Activated CD4-positive, alpha-beta T cell treated with anti-CD3 and anti-CD28 coated beads for 36 hours (primary cell): ENCODE measurements at regions not wholly inside any gene's neighbourhood (a gene's known extent, or its start where the extent isn't known, plus 50 kb on each side); places are given as distances from the start of the nearest gene placed in this dataset.

ENCODE experiments used
- ATAC-seq: fragments of 200-7000 bp; cut with Tn5 transposase; one replicate; pipeline ENCODE4 v1.10.0; 2021; ENCODE audit warnings: mild to moderate bottlenecking, moderate library complexity
- CTCF ChIA-PET: fragments of 350-600 bp; sonication (Branson Sonifier 250); formaldehyde crosslinking; loops from one replicate; lab custom pipeline; 2021; ENCODE audit warnings: antibody characterized with exemption; lab: Charles Lee
- POLR2A ChIA-PET: fragments of 350-600 bp; sonication (Branson Sonifier 250); formaldehyde crosslinking; loops from one replicate; lab custom pipeline; 2021; ENCODE audit warnings: antibody characterized with exemption, inconsistent platforms; lab: Charles Lee
- DNase-seq: peaks from one replicate; pipeline ENCODE4 v3.0.0-alpha.2; 2020
- H3K27ac Mint-ChIP-seq: one replicate; pipeline ENCODE4 v1.8.0; 2021; ENCODE audit warnings: mixed read lengths
- H3K27me3 Mint-ChIP-seq: one replicate; pipeline ENCODE4 v1.8.0; 2021; ENCODE audit warnings: mixed read lengths
- H3K36me3 Mint-ChIP-seq: one replicate; pipeline ENCODE4 v1.8.0; 2021; ENCODE audit warnings: low read depth, mixed read lengths
- H3K4me1 Mint-ChIP-seq: one replicate; pipeline ENCODE4 v1.8.0; 2021; ENCODE audit warnings: mixed read lengths
- H3K4me3 Mint-ChIP-seq: one replicate; pipeline ENCODE4 v1.8.0; 2021; ENCODE audit warnings: mild to moderate bottlenecking, moderate library complexity, mixed read lengths
- H3K9me3 Mint-ChIP-seq: one replicate; pipeline ENCODE4 v1.8.0; 2021; ENCODE audit warnings: low read depth, mixed read lengths
- intact Hi-C, 2 experiments: fragments of 100-400 bp; cut with DNase I in 1 of 2; cut with micrococcal nuclease in 1 of 2; formaldehyde crosslinking; loops; one replicate each; pipeline versions ENCODE4 v1.14.2 to v1.15.1; 2022 to 2024; cut with DNase I, micrococcal nuclease

DNA sequence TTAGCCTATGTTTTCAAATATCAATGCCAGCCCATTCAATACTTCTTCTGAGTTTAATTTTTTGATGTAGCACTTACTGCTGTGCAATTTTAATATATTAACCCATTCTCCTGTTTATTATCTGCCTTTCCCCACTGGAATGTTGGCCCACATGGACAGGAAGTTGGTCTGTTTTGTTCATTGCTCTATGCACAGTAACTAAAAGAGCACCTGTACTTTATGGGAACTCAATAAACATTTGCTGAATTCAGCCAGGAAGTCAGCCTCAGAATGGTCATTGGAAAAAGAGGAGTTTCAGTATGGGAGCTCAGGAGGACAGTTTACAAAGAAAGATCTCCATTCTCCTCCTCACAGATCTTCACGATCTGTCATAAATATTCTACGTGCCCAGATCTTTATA is 510.5 kb upstream of the AGA start:
- H3K36me3 Mint-ChIP-seq = no peaks in the 10 kb centered on the region

DNA sequence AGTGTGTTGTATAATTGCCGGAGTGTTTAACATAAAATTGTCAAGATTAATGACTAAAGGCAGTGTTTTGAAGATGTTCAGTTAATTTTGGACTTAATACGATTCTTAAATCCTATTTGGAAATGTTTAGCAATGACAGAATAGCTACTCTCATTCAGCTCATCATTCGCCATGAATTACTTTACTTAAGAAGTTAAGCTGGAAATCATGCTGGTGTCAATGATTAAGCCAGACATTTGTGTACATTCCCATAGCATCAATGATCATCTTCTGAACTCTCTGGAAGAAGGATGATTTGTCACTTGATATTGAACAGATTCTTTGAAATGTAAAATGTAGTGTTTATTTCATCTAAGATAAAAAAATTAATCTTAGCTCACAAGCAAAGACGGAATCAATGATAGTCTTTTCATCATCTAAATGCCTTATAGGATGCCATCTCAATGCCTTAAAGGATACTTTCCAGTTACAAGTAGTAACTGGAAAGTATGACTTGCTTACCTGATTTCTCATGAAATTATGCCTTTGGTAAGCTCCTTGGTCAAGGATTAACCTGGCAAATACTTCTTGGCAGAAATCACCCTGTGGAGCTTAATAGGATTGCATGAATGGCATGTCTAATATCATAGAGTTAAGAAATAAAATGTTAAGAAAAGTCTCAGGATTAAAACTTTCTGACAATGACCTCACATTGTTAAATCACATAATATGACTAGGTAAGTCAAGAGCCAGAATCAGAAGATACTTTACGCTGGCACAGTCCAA is 515.5 kb upstream of the AGA start:
- intact Hi-C loops = no loop called here
- DNase-seq (no peak), ATAC-seq (no peak)
- Mint-ChIP-seq H3K27ac (no peak overlapping the region), H3K9me3 (peaks cover 1% of the 10 kb centered on the region), H3K27me3 (no peaks in the 10 kb centered on the region), H3K4me3 (no peak overlapping the region), H3K4me1 (no peaks in the 10 kb centered on the region), H3K36me3 (no peaks in the 10 kb centered on the region)
- ChIA-PET CTCF (interaction anchor here (0.5 to 0.6 kb wide), 2 partner anchors 1242 to 1991 kb away, joined by 3 read pairs; no protein-coding TSS in a partner anchor), POLR2A (no interaction called here)

More for the DNA sequence above, 510.5 kb upstream of the AGA start:
- CTCF ChIA-PET = no interaction called here
- Mint-ChIP-seq H3K4me3 (no peak overlapping the region), H3K27ac (no peak overlapping the region), H3K27me3 (no peaks in the 10 kb centered on the region), H3K9me3 (peaks cover 2% of the 10 kb centered on the region), H3K4me1 (no peaks in the 10 kb centered on the region)
- no peak for ATAC-seq
- DNase-seq = no peak
- POLR2A ChIA-PET = no interaction called here
- intact Hi-C loops = no loop called here

- ChIA-PET CTCF (no interaction called here), POLR2A (no interaction called here)
- DNase-seq (no peak), ATAC-seq (no peak)
- no peak overlapping the region for H3K27ac Mint-ChIP-seq
- H3K4me1 Mint-ChIP-seq = no peaks in the 10 kb centered on the region
- no peak overlapping the region for H3K4me3 Mint-ChIP-seq
- intact Hi-C loops = no loop called here
- H3K9me3 Mint-ChIP-seq = no peaks in the 10 kb centered on the region
- H3K36me3 Mint-ChIP-seq = no peaks in the 10 kb centered on the region
- H3K27me3 Mint-ChIP-seq = no peaks in the 10 kb centered on the region
Measured at GRCh38 chr4:177960566-177960965, 518.3 kb upstream of the AGA start.

DNA sequence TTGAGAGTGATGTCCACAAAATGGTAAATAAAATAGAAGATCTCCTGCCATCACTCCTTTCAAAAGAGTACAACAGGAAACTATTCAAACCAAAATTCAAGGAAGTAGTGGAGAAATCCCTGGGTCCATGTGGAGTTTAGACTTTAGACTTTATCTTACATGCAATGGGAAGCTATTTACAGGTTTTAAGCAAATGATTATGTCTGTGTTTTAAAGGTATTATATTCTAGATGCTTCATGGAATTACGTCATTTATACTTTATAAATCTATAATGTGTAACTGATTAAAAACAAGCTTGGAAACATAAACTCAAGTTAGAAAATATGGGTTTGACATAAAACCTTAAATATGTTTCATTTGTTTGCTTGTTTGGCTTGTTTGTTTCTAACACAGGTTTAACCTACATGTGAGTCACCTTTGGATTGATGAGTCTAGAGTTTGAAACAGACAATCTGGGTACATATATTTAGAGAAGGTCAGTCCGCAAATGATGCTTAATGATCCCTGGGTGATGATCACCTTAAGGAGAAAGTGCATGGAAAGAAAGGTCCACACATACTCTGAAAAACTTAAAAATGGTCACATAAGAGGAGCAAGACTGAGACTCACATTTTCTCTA is 519.6 kb upstream of the AGA start:
- Mint-ChIP-seq H3K27me3 (no peaks in the 10 kb centered on the region), H3K9me3 (no peaks in the 10 kb centered on the region), H3K4me3 (no peak overlapping the region), H3K27ac (no peak overlapping the region), H3K36me3 (no peaks in the 10 kb centered on the region), H3K4me1 (no peaks in the 10 kb centered on the region)
- CTCF ChIA-PET = no interaction called here
- POLR2A ChIA-PET = no interaction called here
- DNase-seq (no peak), ATAC-seq (no peak)
- intact Hi-C loops = no loop called here

- H3K27ac Mint-ChIP-seq = no peak overlapping the region
- CTCF ChIA-PET = no interaction called here
- intact Hi-C loops = no loop called here
- H3K4me1 Mint-ChIP-seq = no peaks in the 10 kb centered on the region
- POLR2A ChIA-PET = no interaction called here
- no peaks in the 10 kb centered on the region for H3K36me3 Mint-ChIP-seq
- ATAC-seq = no peak
- DNase-seq = no peak
- H3K4me3 Mint-ChIP-seq = no peak overlapping the region
- H3K27me3 Mint-ChIP-seq = no peaks in the 10 kb centered on the region
- no peaks in the 10 kb centered on the region for H3K9me3 Mint-ChIP-seq
Measured at GRCh38 chr4:177964061-177964460, 521.8 kb upstream of the AGA start.

GRCh38 chr4:177964693-177965168 is 522.5 kb upstream of the AGA start:
- no peak overlapping the region for H3K27ac Mint-ChIP-seq
- CTCF ChIA-PET = no interaction called here
- no peaks in the 10 kb centered on the region for H3K36me3 Mint-ChIP-seq
- POLR2A ChIA-PET = no interaction called here
- H3K27me3 Mint-ChIP-seq = no peaks in the 10 kb centered on the region
- H3K4me3 Mint-ChIP-seq = no peak overlapping the region
- no peak for ATAC-seq
- H3K4me1 Mint-ChIP-seq = no peaks in the 10 kb centered on the region
- H3K9me3 Mint-ChIP-seq = no peaks in the 10 kb centered on the region
- DNase-seq = no peak
- intact Hi-C loops = no loop called here

- POLR2A ChIA-PET = no interaction called here
- Mint-ChIP-seq H3K36me3 (no peaks in the 10 kb centered on the region), H3K4me1 (no peaks in the 10 kb centered on the region), H3K27me3 (no peaks in the 10 kb centered on the region), H3K9me3 (no peaks in the 10 kb centered on the region), H3K4me3 (no peak overlapping the region), H3K27ac (no peak overlapping the region)
- DNase-seq (no peak), ATAC-seq (no peak)
- intact Hi-C loops = no loop called here
- CTCF ChIA-PET = no interaction called here
Measured at GRCh38 chr4:177967328-177967727, 525.1 kb upstream of the AGA start.

DNA sequence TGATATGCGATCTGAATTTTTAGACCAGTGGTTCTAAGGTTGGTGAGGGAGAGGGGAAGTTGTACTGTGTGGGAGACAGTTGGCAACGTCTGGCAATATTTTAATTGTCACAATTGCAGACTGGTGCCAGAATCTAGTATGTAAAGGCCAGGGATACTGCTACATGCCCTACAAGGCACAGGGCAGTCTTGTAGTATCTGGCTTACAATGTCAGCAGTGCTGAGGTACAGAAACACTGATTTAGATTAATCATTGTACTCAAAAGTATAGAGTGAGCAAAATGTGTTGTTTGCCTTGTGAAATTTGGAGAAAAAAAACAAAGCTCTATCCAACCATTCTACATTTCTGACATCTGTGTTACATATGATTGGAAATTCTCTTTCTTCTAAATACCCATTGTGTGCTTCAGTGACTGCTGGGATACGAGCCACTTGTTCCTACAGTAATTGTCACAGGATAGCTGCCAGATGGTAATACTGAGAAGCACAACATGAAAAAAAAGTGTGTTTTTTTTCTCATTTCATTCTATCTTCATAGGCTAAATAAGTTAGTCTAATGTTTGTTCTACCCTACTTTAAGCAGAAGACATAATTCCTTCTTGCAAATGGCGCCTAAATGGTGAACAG is 526.7 kb upstream of the AGA start:
- ATAC-seq (no peak), DNase-seq (no peak)
- Mint-ChIP-seq H3K27me3 (no peaks in the 10 kb centered on the region), H3K4me1 (no peaks in the 10 kb centered on the region), H3K36me3 (no peaks in the 10 kb centered on the region), H3K4me3 (no peak overlapping the region), H3K9me3 (no peaks in the 10 kb centered on the region), H3K27ac (no peak overlapping the region)
- intact Hi-C loops = no loop called here
- ChIA-PET CTCF (no interaction called here), POLR2A (no interaction called here)

DNA sequence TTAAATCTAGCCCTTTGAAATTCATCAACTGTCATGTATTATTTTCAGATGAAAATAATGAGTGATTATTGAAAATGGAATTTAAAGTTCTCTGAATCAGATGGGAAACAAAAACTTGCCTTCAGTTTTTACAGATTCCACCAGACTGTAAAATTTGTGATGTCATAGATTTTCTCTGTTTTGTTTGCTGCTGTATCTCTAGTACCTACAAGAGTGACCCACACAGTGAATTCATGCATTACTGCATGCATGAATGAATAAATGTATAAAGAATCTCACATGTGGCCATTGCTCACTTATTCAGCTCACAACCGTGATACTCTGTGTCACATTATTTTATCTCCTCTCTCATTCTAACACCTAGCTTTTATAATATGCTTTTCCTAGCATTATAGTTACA is 532.2 kb upstream of the AGA start:
- ATAC-seq (no peak), DNase-seq (no peak)
- no peaks in the 10 kb centered on the region for H3K27me3 Mint-ChIP-seq
- H3K4me3 Mint-ChIP-seq = no peak overlapping the region
- ChIA-PET POLR2A (no interaction called here), CTCF (no interaction called here)
- H3K9me3 Mint-ChIP-seq = no peaks in the 10 kb centered on the region
- intact Hi-C loops = no loop called here
- no peak overlapping the region for H3K27ac Mint-ChIP-seq
- H3K4me1 Mint-ChIP-seq = no peaks in the 10 kb centered on the region
- H3K36me3 Mint-ChIP-seq = no peaks in the 10 kb centered on the region

GRCh38 chr4:177975315-177975987 is 533.2 kb upstream of the AGA start:
- Mint-ChIP-seq H3K36me3 (no peaks in the 10 kb centered on the region), H3K4me3 (no peak overlapping the region), H3K9me3 (no peaks in the 10 kb centered on the region), H3K27ac (no peak overlapping the region), H3K27me3 (no peaks in the 10 kb centered on the region), H3K4me1 (no peaks in the 10 kb centered on the region)
- no peak for DNase-seq
- intact Hi-C loops = no loop called here
- ChIA-PET CTCF (no interaction called here), POLR2A (no interaction called here)
- no peak for ATAC-seq

DNA sequence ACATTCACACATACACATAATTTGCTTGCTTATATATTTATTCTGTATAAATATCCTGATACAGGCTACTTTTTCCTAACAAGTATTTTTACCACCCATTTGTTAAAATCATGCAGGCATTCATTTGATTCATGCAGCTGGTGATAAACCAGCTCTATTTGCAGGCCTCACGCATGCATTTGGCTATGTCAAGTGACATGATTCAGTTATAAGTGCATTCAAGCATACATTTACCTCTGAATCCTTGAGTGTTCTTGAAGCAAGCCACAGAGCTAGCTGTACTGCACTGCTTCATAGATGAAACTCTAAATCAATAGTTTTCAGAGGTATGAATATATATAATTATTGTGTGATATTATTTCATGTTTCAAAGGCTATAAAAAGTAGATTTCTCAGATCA is 544.0 kb upstream of the AGA start:
- no peaks in the 10 kb centered on the region for H3K27me3 Mint-ChIP-seq
- no peaks in the 10 kb centered on the region for H3K4me1 Mint-ChIP-seq
- ATAC-seq (no peak), DNase-seq (no peak)
- no peaks in the 10 kb centered on the region for H3K36me3 Mint-ChIP-seq
- intact Hi-C loops = no loop called here
- no peaks in the 10 kb centered on the region for H3K9me3 Mint-ChIP-seq
- ChIA-PET CTCF (no interaction called here), POLR2A (no interaction called here)
- H3K27ac Mint-ChIP-seq = no peak overlapping the region
- no peak overlapping the region for H3K4me3 Mint-ChIP-seq
